HepG2 (cell line): ENCODE measurements at regions not wholly inside any gene's neighbourhood (a gene's known extent, or its start where the extent isn't known, plus 50 kb on each side); places are given as distances from the start of the nearest gene placed in this dataset.

Experiments
- ATAC-seq: fragments of 200-7000 bp; cut with Tn5 transposase; 3 replicates; pipeline ENCODE4 v1.9.1; 2020; ENCODE audit warnings: mild to moderate bottlenecking, moderate library complexity
- BruUV-seq: library from RNA; stranded (reverse); fragments of 400-500 nt; replicated peaks from 2 replicates; lab custom pipeline; 2021; lab: Mats Ljungman, UMichigan
- CTCF ChIA-PET: fragments of 300-600 bp; formaldehyde crosslinking; extraction: SDS; loops from one replicate; lab custom pipeline; 2021; ENCODE audit warnings: low total read pairs, inconsistent platforms, low intra/inter-chr PET ratio; lab: Yijun Ruan, JAX
- POLR2A ChIA-PET: fragments of 350-600 bp; sonication (Branson Sonifier 250); formaldehyde crosslinking; loops from one replicate; lab custom pipeline; 2020; ENCODE audit warnings: antibody characterized with exemption, inconsistent platforms; lab: Yijun Ruan, JAX
- DNase-seq: peaks from one replicate; pipeline ENCODE4 v3.0.0-alpha.2; 2015; ENCODE audit warnings: low spot score
- FAIRE-seq: peaks from 3 replicates; lab custom pipeline; 2011; peaks lifted over from hg19 to GRCh38; lab: Jason Lieb, UNC
- H2AFZ ChIP-seq: one replicate; pipeline ENCODE4 v1.6.1; 2011; ENCODE audit warnings: low read length, inconsistent platforms
- H3K27ac ChIP-seq: fragments of 300-600 bp; 3 replicates; pipeline ENCODE4 v1.8.0; 2011; ENCODE audit warnings: mixed run types, mild to moderate bottlenecking, mixed read lengths, low read length, inconsistent platforms; ENCODE audit not compliant: insufficient read depth; ENCODE audit errors: extremely low read length
- H3K27me3 ChIP-seq, 2 experiments: fragments of 200-600 bp in 1 of 2; 2 replicates in 1 of 2; 3 replicates in 1 of 2; pipeline versions ENCODE4 v1.6.0 to v1.8.0; 2011; ENCODE audit warnings: low read length in 2 of 2, mild to moderate bottlenecking in 2 of 2, moderate library complexity in 2 of 2, inconsistent platforms in 1 of 2; ENCODE audit not compliant: insufficient read depth in 2 of 2, control insufficient read depth in 1 of 2
- H3K36me3 ChIP-seq, 2 experiments: fragments of 200-600 bp in 1 of 2; replicated peaks in 1 of 2; 2 replicates in 1 of 2; 3 replicates in 1 of 2; pipeline versions ENCODE4 v1.5.1 to v1.8.0; 2011; ENCODE audit warnings: low read length in 2 of 2, inconsistent platforms in 1 of 2; ENCODE audit not compliant: insufficient read depth in 2 of 2, control insufficient read depth in 1 of 2
- H3K4me1 ChIP-seq: 2 replicates; pipeline ENCODE4 v1.5.1; 2012; ENCODE audit warnings: low read length, inconsistent platforms; ENCODE audit not compliant: insufficient read depth
- H3K4me2 ChIP-seq: 2 replicates; pipeline ENCODE4 v1.6.0; 2011; ENCODE audit warnings: low read depth, low read length, inconsistent platforms
- H3K4me3 ChIP-seq, 3 experiments: fragments of 200-600 bp in 1 of 3; sonication (generic), shearing (Covaris generic) in 1 of 3; replicated peaks in 1 of 3; 2 replicates each; pipeline ENCODE4 v1.5.1; 2011 to 2016; ENCODE audit warnings: low read length in 3 of 3, inconsistent platforms in 2 of 3, low read depth in 2 of 3, mild to moderate bottlenecking in 2 of 3, control low read depth in 1 of 3, mixed read lengths in 1 of 3; ENCODE audit not compliant: insufficient read depth in 1 of 3
- H3K79me2 ChIP-seq: one replicate; pipeline ENCODE4 v1.6.1; 2011; ENCODE audit warnings: low read length, inconsistent platforms; ENCODE audit not compliant: insufficient read depth
- H3K9ac ChIP-seq: 2 replicates; pipeline ENCODE4 v1.6.0; 2011; ENCODE audit warnings: mild to moderate bottlenecking, low read depth, low read length, inconsistent platforms; ENCODE audit not compliant: insufficient read depth
- H3K9me3 ChIP-seq: 2 replicates; pipeline ENCODE4 v1.5.1; 2012; ENCODE audit warnings: mild to moderate bottlenecking, low read length
- H4K20me1 ChIP-seq: 2 replicates; pipeline ENCODE4 v1.6.0; 2011; ENCODE audit warnings: inconsistent platforms, mild to moderate bottlenecking, low read length, moderate library complexity; ENCODE audit not compliant: insufficient read depth
- ARID2 ChIP-seq: sonication (generic); formaldehyde crosslinking; IDR thresholded peaks from 2 replicates; pipeline ENCODE4 v1.8.1; 2022; ENCODE audit warnings: mild to moderate bottlenecking, missing genetic modification reagents, borderline replicate concordance
- DMAP1 ChIP-seq: IDR thresholded peaks from 2 replicates; pipeline ENCODE4 v1.6.1; 2016
- FOXC1 ChIP-seq: sonication (generic); formaldehyde crosslinking; IDR thresholded peaks from 2 replicates; pipeline ENCODE4 v1.8.0; 2022; ENCODE audit warnings: mild to moderate bottlenecking, missing genetic modification reagents, borderline replicate concordance
- GMEB2 ChIP-seq: IDR thresholded peaks from 2 replicates; pipeline ENCODE4 v1.6.1; 2016; ENCODE audit warnings: missing biosample characterization, missing genetic modification reagents, low read depth
- KAT2B ChIP-seq: fragments of 150-350 bp; IDR thresholded peaks from 2 replicates; pipeline ENCODE4 v1.6.1; 2014; ENCODE audit warnings: low read depth, low read length, borderline replicate concordance
- NCOR1 ChIP-seq: fragments of 200-600 bp; sonication (generic); IDR thresholded peaks from 2 replicates; pipeline ENCODE4 v1.7.0; 2017; ENCODE audit warnings: antibody characterized with exemption, low read length, borderline replicate concordance
- NFRKB ChIP-seq: fragments of 450-650 bp; IDR thresholded peaks from 2 replicates; pipeline ENCODE4 v1.6.1; 2017
- NR1H2 ChIP-seq: sonication (generic); formaldehyde crosslinking; IDR thresholded peaks from 2 replicates; pipeline ENCODE4 v1.8.1; 2022; ENCODE audit warnings: low read depth, missing genetic modification reagents, borderline replicate concordance
- REL ChIP-seq: sonication (generic); formaldehyde crosslinking; conservative IDR thresholded peaks from 2 replicates; pipeline ENCODE4 v1.8.0; 2022; ENCODE audit warnings: mild to moderate bottlenecking, missing genetic modification reagents, moderate library complexity
- SCMH1 ChIP-seq: sonication (generic); formaldehyde crosslinking; IDR thresholded peaks from 2 replicates; pipeline ENCODE4 v1.9.0; 2021; ENCODE audit warnings: missing genetic modification reagents, mild to moderate bottlenecking, borderline replicate concordance
- SP2 ChIP-seq: sonication (generic); formaldehyde crosslinking; IDR thresholded peaks from 2 replicates; pipeline ENCODE4 v1.5.1; 2020; ENCODE audit warnings: mild to moderate bottlenecking, missing genetic modification reagents
- ZNF160 ChIP-seq: sonication (generic); formaldehyde crosslinking; IDR thresholded peaks from 2 replicates; pipeline ENCODE4 v1.8.0; 2022; ENCODE audit warnings: mild to moderate bottlenecking, inconsistent platforms, missing genetic modification reagents
- ZNF354B ChIP-seq: sonication (generic); formaldehyde crosslinking; IDR thresholded peaks from 2 replicates; pipeline ENCODE4 v1.8.0; 2022; ENCODE audit warnings: mild to moderate bottlenecking, missing genetic modification reagents
- ZNF670 ChIP-seq: sonication (generic); formaldehyde crosslinking; IDR thresholded peaks from 2 replicates; pipeline ENCODE4 v1.8.0; 2022; ENCODE audit warnings: mild to moderate bottlenecking, missing genetic modification reagents, borderline replicate concordance
- ZNF672 ChIP-seq: sonication (generic); formaldehyde crosslinking; IDR thresholded peaks from 2 replicates; pipeline ENCODE4 v1.8.1; 2022; ENCODE audit warnings: missing genetic modification reagents
- ZNF790 ChIP-seq: sonication (generic); formaldehyde crosslinking; IDR thresholded peaks from 2 replicates; pipeline ENCODE4 v1.8.0; 2022; ENCODE audit warnings: missing genetic modification reagents, mild to moderate bottlenecking, borderline replicate concordance
- ZNF850 ChIP-seq: sonication (generic); formaldehyde crosslinking; conservative IDR thresholded peaks from 2 replicates; pipeline ENCODE4 v1.9.0; 2021; ENCODE audit warnings: mild to moderate bottlenecking, missing genetic modification reagents
- ZNF883 ChIP-seq: sonication (generic); formaldehyde crosslinking; IDR thresholded peaks from 2 replicates; pipeline ENCODE4 v1.5.1; 2020; ENCODE audit warnings: mild to moderate bottlenecking, missing genetic modification reagents; ENCODE audit errors: not compliant biosample characterization
- WGBS: methylation state at CpG from one replicate; pipeline ENCODE4 v1.1.6; 2017; ENCODE audit warnings: low lambda C conversion rate; 5-methylcytosine and 5-hydroxymethylcytosine counted together
- in situ Hi-C: cut with HindIII; loops from 2 replicates; pipeline ENCODE4 v1.10.0; 2017; ENCODE audit warnings: low pct_unique_long_range_greater_than_20kb; ENCODE audit not compliant: extremely low pct_ligation_motif_present
- intact Hi-C: fragments of 100-400 bp; cut with micrococcal nuclease; formaldehyde crosslinking; loops from one replicate; pipeline ENCODE4 v1.10.0; 2022; ENCODE audit not compliant: unreplicated experiment

- DNase-seq (no peak), FAIRE-seq (no peak), ATAC-seq (no peak)
- Histone ChIP-seq H2AFZ (no peak overlapping the region), H3K4me2 (no peak overlapping the region), H4K20me1 (no peaks in the 10 kb centered on the region), H3K79me2 (no peaks in the 10 kb centered on the region), H3K36me3 (no peaks in the 10 kb centered on the region), H3K9ac (no peak overlapping the region), H3K4me1 (no peaks in the 10 kb centered on the region), H3K9me3 (peaks cover 36% of the 10 kb centered on the region), H3K27ac (no peak overlapping the region), H3K27me3 (no peaks in the 10 kb centered on the region), H3K4me3 (no peak overlapping the region)
- intact Hi-C loops (no loop called here), in situ Hi-C loops (no loop called here)
- TF ChIP-seq NCOR1, result no peak
- no peak for TF ChIP-seq ZNF670 (CRISPR knock-in tag)
- TF ChIP-seq GMEB2 (CRISPR knock-in tag), result no peak
- TF ChIP-seq REL (CRISPR knock-in tag), result no peak
- TF ChIP-seq NR1H2 (CRISPR knock-in tag), result no peak
- no peak for TF ChIP-seq ARID2
- TF ChIP-seq NFRKB, result no peak
- no peak for TF ChIP-seq FOXC1
- no peak for TF ChIP-seq ZNF354B
- CTCF ChIA-PET, result no interaction called here
- 48% methylated on average over 1 of the region's 1 CpG for WGBS
- BruUV-seq, result no TSS peak
- POLR2A ChIA-PET, result no interaction called here
Observed at GRCh38 chr4:33427676-33428075, 2707.5 kb downstream of the PCDH7 start.

- no peaks in the 10 kb centered on the region for H4K20me1 ChIP-seq
- intact Hi-C loops (no loop called here), in situ Hi-C loops (no loop called here)
- no peaks in the 10 kb centered on the region for H3K36me3 ChIP-seq
- no peak overlapping the region for H3K4me3 ChIP-seq
- no peak overlapping the region for H2AFZ ChIP-seq
- H3K4me1 ChIP-seq, result no peaks in the 10 kb centered on the region
- WGBS, result 45% methylated on average over 4 of the region's 4 CpGs
- ChIA-PET POLR2A (no interaction called here), CTCF (no interaction called here)
- H3K9me3 ChIP-seq, result peaks cover 36% of the 10 kb centered on the region
- no peaks in the 10 kb centered on the region for H3K79me2 ChIP-seq
- H3K27me3 ChIP-seq, result no peaks in the 10 kb centered on the region
- no peak overlapping the region for H3K9ac ChIP-seq
- no TSS peak for BruUV-seq
- no peak overlapping the region for H3K27ac ChIP-seq
- DNase-seq, result no peak
- FAIRE-seq, result no peak
- H3K4me2 ChIP-seq, result no peak overlapping the region
- ATAC-seq, result no peak
- TF ChIP-seq ZNF160 (CRISPR knock-in tag), result no peak
- no peak for TF ChIP-seq DMAP1
- no peak for TF ChIP-seq ZNF672 (CRISPR knock-in tag)
- TF ChIP-seq ZNF883, result no peak
- TF ChIP-seq ZNF850 (CRISPR knock-in tag), result no peak
- no peak for TF ChIP-seq KAT2B
- TF ChIP-seq ZNF790 (CRISPR knock-in tag), result no peak
- no peak for TF ChIP-seq SCMH1 (CRISPR knock-in tag)
- no peak for TF ChIP-seq SP2 (CRISPR knock-in tag)
Observed at GRCh38 chr4:33429971-33430370, 2709.8 kb downstream of the PCDH7 start.
